Stimulated activated CD8-positive, alpha-beta memory T cell treated with anti-CD3 and anti-CD28 coated beads, Interleukin-7, amount 100 ng/mL, for 24 hours (primary cell): ENCODE measurements at regions not wholly inside any gene's neighbourhood (a gene's known extent, or its start where the extent isn't known, plus 50 kb on each side); places are given as distances from the start of the nearest gene placed in this dataset.

ENCODE experiments used
- DNase-seq: peaks from one replicate; pipeline ENCODE4 v3.0.0-alpha.2; 2020; ENCODE audit warnings: low read depth

DNA sequence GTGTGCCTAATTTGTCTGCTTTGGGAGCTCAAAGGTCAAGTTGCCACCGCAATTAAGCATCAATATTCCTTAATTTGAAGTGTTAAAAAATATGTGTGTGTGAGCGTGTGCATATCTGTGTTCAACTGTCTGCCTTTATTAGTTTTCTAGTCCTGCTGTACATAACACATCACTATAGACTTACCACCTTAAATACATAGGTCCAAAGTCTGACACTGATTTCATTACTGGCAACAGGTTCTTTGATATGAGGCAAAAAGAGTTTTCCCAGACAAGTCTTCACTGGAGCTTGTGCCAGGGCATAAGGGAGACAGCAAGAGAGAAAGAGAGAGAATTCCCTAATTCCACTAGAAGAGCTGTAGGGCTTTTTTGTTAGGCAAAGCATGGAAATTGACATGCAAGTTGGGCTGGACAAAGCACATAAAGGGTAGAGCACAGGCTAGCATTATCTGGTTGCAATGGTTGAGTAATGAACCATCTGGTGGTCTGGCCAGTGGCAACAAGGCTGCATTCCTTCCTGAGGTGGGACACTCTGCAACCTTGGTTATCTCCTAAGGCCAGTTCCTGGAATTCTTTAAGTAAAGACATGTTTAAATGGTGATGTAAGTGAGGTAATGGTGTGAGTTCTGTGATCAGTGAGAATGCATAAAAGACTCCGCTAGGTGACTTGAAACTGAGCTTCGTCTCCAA lies 457.2 kb upstream of the ADAMTS5 start:
- DNase-seq: no peak

DNA sequence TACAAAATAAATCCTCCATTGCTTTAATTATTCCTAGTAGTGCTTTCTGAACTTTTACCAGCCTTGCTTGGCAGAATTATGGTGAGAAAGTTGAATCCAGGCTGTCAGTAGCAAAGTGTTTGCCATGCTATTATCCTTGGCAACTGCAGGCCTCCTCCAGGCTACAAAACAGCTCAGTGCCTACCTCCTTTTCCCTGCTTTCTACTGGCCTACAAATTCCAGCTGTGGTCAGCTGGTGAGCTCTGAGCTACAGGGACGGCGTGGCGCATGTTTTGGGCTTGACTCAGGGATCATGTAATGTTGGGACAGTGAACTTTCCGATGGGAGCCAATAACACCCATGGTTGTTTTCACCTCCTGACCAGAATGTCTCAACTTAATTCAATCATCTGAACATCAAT lies 456.1 kb upstream of the ADAMTS5 start:
- no peak for DNase-seq

DNA sequence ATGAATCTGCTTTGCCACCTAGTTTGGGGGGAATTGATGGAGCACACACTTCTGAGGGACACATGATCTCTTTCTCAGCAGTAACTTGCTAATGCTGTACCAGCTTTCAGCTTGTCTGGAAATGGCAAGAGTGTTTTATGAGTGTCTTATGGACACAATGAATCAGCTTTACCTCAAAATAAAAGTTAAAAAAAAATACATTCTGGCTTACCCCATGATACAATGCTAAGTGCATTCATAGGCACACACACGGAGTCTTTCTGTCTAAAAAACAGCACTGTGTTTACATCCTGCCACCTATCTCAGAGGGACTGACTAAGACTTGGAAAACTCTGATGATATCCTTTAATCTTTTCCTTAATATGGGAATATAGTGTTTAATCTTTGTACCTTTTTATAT lies 455.5 kb upstream of the ADAMTS5 start:
- no peak for DNase-seq

DNA sequence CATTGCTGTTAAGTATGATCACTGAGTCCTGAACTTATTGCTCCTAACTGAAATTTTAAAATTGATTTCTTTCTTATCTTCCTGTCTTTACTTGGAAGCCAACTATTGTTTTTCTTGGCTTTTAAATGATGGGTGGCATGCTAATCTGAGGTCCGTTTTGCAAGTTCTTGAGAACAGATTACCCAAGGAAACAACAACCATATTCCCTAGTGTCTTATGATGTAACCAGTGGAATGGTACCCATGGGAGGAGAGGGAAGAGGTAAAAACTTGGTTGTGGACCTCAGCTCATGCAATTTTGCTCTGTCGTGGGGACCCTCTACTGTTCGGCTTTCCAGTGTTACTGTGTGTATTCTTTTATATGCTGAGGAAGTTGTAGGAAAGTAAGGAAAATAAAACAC lies 454.8 kb upstream of the ADAMTS5 start:
- DNase-seq: no peak

DNA sequence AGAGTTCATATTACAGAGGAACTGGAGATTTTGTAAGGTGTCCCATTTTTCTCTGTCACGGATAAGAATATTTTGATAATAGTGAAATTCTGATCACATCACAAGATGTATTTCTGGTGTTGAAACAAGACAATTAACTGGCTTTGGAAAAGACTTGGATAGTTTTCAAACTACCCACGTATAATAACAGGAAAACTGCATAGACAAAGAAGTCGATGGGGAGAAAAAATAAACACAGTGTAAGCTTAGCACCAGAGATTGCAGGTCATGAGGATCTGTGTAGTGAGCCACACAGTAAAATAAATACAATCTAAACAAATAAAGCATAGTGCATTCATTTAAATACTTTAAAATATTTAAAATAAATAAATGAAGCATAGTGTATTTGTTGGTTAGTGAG lies 452.3 kb upstream of the ADAMTS5 start:
- DNase-seq: no peak

DNA sequence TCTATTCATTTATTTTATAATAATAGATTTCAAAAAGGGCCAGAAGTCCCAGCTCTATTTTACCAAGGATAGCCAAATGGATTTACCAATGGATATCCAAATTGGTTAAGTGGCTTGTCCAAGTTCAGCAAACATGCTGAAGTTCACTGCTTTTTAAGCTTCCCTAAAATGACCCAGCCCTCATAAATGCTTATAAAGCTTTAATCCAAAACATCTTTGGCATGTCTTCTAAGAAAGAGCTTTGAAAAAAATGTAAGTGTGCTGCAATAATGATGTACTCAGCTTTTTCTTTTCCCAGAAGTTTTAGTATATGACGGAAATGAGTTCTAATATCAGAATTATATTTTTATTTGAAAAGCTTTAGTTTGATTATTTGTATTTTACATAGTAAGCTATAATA lies 451.5 kb upstream of the ADAMTS5 start:
- DNase-seq: no peak

DNA sequence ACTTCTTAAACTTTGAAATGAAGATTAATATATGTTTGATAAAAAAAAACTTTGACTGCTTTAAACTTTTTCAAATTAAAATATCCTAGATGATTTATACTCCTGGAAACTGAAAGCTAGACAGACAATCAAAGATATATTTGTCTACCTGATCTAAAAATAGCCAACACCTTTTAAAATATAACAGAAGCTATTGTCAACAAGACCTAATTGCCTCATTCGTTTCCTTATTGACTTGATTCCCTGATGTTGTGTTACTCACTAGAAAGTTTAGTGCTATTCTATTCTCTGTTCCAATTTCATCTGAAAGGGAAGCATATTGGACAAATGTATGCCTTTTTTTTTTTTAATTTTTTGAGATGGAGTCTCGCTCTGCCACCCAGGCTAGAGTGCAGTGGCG lies 445.6 kb upstream of the ADAMTS5 start:
- DNase-seq: no peak

DNA sequence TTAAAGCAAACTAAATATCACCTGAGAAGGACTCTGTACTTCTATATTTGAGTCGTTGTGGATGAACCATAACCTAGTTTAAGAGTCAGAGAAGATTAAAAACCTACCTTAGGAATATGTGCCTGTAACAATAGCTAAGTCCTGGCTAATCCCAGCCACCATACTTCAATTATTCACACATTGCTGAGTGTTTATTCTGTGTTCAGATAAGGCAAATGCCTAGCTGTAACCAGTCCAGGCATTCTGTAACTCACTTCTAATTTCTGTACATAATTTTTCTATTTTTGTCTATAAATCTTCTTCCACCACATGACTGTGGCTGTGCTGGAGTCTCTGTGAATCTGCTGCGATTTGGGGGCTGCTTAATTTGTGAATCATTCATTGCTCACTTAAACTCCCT lies 441.9 kb upstream of the ADAMTS5 start:
- no peak for DNase-seq

DNA sequence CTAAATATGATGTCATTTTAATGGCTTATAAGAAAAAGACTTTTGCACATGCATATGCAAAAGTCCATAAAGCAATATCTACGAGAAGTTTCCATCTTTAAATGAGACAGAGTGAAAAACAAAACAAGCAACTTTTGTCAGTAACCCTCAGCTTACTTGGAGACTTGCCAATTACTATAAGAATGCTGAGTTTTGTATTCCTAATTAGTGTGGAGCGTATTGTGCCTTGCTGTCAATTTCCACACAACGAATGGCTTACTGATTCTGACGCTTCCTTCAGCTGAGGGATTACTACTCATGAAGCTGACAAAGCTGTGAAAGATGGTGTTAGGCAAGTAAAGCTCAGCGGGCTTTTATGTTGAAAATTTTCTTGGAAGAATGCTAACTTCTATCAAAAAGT lies 440.4 kb upstream of the ADAMTS5 start:
- no peak for DNase-seq

DNA sequence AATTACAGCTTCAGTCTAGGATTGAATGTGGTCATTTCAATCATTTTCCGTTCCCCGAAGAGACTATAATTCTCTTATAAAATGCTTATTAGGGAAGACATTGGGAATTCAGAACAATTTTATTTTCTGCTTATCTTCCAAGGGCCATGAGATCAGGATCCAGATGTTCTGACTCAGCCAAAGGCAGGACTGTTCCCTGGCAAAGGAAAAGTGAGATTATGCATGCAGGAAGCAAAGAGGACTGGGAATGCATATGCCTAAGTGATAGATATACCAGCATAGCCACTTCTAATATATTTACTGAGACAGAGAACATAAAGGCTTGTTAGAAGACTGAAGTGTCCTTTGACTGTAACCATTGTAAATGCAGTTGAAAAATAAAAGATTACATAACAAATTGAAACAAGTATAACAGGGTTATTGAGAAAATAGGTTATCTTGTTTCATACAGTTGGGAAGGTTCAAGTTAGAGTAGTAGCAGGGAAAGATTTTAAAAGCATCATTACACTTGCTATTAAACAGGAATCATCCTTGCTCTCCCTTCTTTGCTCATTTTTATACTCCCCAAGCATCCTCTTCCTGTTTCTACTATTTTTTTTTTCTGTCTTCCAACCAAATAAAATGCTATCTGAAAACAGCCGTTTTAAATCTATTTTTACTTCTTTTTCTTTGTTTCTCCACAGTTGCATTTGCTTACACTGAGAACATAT lies 439.6 kb upstream of the ADAMTS5 start:
- DNase-seq: no peak

DNA sequence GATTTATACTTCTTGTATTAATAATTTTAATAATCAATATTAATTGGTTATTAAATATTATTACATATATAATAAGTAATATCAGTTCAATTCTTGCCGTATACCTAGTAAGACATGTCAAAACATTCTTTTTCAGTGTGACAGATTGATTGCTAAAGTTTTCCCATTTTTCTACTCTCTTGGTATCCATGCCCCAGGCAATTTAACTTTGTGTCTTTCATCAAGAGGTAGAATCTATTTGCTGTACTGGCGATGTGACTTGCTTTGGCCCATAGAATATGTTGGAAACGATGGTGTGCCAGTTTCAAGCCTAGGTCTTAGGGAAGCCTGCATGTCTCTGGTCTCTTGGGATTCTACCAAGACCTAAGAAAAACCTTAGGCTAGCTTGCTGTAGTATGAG lies 436.1 kb upstream of the ADAMTS5 start:
- no peak for DNase-seq

DNA sequence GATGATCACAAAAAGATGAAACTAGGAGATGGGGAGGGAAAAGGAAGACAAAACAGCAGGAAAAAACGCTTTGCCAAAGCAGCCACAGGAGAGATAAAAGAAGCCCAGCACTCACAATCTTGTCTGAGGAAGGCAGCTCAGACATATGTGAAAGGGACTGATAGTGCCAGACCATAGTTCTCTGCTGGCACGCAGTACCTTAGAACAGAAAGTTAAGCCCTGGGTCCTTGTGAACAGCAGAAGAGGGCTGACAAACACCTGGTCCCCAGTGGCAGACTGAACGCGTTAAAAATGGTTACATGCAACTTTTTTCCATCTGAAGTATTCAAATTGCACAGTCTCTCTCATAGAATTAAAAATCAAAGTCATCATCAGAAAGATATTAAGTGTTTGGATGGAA lies 433.2 kb upstream of the ADAMTS5 start:
- DNase-seq: no peak

DNA sequence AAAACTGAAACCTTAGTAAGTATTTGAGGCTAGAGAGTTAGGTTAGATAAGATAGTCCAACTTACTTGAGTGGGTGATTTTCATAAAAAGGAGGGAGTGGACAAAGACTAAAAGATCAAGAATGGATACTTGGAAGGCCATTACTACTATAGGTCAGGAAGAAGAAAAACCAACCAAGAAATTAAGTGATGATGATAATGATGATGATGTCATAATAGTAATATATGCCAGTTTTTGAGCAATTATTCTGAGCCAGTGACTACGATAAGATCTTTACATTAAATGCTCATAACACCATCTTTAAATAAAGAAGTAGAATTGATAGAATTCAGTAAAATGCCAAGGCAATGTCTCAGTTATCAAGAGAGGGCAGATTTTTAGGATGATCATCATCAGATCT lies 430.7 kb upstream of the ADAMTS5 start:
- no peak for DNase-seq

DNA sequence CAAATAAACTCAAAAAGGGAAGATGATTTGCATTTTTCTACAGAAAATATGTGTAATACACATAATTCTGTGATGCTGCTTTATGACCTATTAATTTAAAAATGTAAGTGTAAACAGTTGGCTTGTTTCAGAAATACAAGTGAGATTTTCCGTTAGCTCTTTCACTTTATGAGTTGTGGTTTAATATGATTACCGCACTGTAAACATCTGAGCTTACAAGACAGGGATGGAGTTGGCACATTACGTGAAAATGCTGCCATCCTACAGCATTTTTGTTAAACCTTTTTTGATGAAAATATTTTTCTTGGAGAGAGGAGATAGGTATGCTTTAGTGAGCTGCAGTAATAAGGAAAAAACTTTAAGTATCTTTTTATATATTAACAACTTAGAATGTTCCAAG lies 426.8 kb upstream of the ADAMTS5 start:
- DNase-seq: no peak

DNA sequence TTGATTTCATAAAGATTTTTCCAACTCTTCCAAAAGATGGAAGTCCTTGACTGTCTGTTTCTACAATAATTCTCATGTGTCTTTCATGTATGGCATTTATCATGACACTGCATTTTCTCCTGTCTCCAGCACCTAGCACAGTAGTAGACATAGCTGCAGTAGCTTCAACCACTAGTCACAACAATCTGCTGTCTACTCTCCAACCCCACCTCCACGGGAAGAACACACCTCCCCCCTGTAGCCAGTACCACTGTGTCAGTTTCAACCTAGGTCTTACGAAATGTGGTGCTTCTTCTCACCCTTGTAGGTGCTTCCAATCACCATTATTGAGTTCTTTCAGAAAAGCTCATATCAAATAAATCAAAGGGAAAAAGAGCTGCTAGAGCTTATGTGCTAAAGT lies 425.1 kb upstream of the ADAMTS5 start:
- no peak for DNase-seq

DNA sequence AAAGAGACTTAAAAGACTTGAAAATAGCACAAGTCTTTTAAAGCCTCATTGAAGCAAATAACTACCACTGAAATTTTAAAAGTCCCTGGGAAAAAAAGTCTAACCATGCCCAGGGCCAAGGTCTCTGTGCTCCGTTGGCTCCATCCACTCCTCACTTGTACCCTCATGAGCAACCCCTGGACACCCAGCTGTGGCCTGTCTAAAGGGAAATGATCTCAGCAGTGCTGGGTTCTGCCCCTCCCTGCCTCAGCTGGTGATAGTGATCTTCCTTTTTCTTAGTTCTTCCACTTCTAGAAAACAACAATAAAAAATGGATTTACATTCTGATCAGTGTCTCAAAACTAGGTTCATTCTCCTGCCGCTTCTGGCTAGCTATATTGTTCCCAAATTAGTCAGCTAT lies 423.5 kb upstream of the ADAMTS5 start:
- DNase-seq: no peak

DNA sequence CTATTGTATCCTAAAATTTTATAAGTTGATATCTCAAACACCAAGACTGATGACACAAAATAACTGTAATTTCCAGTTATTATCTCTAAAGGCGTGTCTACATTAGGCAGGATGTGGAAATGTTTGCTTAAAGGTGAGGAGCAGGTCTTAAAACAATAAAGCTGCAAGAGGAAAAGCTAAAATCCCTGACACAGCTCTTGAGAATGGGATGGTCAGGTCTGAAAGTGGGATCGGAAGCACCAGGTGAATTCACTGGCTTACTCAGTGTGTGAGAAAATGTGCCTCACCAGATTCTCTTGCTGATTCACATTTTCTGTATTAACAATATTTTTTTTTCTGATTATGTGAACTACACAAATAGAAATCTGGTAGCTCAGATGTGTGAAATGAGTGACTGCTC lies 421.9 kb upstream of the ADAMTS5 start:
- DNase-seq: no peak

DNA sequence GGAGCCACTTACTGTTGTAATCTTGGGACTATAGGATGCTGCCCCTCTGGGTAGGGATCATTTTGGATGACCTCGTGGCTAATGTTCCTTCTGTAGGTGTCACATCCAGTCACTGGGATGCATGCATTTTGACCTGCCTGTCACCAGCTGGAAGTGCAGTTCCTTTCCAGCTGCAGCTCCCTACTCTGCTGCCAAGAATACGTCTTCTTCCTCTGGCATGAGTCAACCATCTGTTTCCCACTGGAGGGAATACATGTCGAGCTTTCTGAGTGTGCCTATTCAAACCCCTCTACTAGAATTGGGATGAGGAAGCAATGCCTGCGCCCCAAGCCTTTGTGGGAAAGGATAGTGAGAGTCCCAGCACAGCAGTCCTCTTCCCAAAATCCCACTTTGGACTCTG lies 415.5 kb upstream of the ADAMTS5 start:
- no peak for DNase-seq

DNA sequence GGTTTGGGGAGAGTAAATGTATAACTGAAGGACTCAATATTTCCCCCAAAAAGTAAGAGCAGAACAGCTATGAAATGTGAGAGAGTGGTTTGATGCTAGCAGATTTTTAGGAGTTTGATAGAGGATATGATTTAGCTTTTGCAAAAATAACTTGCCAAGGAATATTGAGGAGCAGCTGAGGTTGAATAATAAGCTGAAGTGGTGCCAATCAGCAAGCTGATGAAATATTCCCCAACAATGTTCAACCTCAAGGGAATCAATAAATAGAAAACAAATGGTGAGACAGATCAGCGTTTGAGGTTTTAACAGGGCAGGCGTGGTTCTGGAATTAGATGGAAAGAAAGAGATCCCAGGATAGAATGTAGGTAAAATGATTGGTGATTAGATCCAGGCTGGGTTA lies 413.4 kb upstream of the ADAMTS5 start:
- no peak for DNase-seq

DNA sequence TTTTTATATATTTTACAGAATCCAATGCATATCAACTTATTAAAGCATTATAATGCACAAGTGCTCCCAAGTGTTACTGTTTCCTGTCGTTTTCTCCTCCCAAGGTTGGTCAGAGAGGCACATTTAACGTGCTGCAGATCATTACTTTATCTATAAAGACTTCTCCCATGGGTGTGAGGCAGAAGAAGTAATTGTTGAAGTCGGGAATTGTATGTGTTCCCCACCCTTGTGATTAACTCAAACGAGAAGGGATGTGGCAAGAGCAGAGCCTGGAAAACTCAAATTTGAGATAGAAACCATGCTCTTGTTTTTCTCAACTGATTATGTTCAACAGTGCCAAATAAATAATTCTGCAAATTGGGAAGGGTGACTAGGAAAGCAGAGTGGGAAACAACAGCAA lies 412.5 kb upstream of the ADAMTS5 start:
- DNase-seq: no peak

DNA sequence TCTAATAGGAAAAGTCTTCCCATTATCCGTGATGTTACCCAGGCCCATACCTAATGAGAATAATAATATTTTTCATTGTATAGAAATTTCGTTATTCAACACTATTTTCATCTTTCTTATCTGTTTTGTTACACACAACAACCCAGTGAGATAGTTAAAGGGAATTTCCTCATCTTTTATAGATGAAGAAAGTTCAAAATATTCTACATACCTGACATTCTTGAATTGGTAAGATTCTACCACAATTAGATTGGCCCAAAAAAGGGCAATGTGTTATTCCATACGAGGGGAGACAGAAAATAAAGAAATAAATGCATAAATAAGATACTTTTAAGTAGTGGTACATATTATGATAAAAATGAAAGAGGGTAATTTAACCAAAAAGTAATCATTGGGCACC lies 405.5 kb upstream of the ADAMTS5 start:
- DNase-seq: no peak

DNA sequence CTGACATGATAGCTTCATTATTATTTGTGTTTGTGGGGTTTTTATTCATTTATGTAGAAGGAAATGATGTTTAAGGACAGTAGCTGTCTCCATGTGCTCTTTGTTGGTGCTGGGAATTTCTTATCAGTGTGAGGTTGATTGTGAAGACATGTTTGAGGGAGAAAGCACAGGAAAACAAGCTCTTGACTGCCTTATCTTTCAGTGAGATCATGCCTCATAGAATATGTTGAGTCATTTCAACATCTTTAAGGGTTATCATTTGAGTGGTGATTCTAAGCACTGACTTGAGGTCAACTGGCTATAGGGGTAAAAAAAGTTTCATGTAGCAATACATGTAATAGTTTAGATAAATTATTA lies 405.1 kb upstream of the ADAMTS5 start:
- no peak for DNase-seq

DNA sequence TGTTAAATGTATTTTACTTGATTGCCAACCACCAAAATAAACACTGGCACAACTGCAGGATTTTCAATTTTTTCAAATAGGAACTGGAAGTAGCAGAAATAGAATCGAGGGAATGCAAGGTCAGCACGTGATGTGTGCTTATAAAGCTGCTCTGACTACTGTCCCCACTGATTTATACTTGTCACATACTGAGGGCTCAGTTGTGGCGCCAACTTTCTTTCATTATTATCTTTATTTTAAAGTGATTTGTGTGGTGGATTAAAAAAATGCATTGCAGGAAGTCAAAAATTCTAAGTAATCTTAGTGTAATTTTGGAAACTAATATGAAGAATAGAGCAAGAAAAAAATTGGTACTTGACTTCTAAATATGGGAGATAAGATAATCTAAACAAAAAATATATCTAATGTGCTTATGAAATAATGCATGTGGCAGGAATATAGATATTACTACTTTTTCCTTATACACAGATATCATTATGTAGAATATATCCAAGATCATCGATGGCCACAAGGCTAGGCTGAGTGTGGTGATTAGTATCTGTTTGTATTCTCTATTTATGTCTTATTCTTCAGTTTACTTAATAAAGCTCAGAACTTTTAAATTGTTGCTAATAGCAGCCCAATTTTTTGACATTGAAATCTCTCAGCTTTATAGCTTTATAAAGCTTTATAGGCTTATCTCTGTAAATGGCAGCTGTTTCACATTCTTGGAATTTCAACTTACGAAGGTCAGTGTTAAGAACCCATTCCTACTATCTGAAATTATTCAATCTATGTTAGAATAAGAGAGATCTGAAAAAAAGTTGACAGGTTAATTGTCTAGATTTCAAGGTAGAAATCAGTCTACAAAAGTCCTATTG lies 404.5 kb upstream of the ADAMTS5 start:
- DNase-seq: no peak
